ENCODE measurements at regions not wholly inside any gene's neighbourhood (a gene's known extent, or its start where the extent isn't known, plus 50 kb on each side); places are given as distances from the start of the nearest gene placed in this dataset.

DNA sequence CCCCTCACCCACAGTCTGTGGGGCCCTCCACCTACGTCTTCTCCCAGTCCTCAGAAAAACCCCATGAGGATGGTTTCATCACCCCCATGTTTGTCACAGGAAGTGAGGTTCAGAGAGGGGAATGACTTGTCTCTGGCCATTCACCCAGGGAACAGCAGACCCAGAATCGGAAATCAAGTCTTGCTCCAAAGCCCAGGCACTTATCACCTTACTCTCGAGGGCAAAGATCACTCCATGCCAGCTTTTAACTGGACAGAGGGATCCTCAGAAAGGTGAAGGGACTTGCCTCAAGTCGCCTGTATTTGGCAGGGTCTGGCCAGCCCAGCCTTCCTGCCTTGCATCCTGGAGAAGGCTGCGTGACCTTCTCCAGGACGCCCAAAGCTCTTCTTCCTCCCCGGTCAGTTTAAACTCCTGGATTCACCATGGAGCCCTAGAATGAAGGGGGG is 57.9 kb upstream of the SSBP3 start:
- TF ChIP-seq GATA1 (IDR thresholded peaks at IDR 0.05; ENCODE audit: low read depth, low read length) (no peak), POLR2A (IDR thresholded peaks at IDR 0.05; ENCODE audit: low read length) (no peak)
- DNase-seq, result no peak

DNA sequence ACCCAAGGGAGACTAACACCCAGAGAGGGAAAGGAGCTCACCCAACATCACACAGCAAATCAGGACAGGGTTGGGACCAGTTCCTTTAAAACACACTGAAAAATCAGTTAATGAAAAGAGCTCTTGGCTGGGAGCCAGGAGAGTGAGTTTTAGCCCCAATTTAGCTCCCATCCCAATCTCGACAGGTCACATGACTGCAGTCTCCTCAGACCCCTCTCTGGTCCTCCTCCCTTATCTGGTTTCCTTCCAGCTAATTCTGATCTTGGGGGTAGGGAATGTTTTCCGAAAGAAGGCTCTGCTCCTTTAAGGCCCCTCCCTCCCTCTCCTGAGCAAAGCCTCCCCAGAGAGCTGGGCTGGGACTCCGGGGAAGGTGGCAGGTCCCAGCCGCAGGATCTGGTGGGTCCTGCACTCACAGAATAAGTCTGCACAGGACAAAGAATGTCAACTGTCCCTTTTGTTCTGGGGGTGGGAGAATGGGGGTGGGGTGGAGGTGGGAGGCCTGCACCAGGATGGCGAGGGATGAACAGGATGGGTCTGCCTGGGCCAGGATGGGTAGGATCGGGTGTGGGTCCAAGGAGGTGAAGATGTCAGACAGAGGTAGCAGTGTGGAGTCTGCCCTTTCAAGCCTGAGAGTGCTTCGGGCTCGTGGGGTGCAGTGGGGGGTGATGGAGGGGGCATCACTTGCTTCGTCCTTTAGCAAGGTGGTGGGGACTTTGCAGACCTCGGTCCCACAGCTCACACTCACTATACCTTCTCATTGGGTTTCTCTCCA is 57.3 kb upstream of the SSBP3 start:
- TF ChIP-seq POLR2A (IDR thresholded peaks at IDR 0.05; ENCODE audit: low read length) (no peak), GATA1 (IDR thresholded peaks at IDR 0.05; ENCODE audit: low read depth, low read length) (no peak)
- no peak for DNase-seq

DNA sequence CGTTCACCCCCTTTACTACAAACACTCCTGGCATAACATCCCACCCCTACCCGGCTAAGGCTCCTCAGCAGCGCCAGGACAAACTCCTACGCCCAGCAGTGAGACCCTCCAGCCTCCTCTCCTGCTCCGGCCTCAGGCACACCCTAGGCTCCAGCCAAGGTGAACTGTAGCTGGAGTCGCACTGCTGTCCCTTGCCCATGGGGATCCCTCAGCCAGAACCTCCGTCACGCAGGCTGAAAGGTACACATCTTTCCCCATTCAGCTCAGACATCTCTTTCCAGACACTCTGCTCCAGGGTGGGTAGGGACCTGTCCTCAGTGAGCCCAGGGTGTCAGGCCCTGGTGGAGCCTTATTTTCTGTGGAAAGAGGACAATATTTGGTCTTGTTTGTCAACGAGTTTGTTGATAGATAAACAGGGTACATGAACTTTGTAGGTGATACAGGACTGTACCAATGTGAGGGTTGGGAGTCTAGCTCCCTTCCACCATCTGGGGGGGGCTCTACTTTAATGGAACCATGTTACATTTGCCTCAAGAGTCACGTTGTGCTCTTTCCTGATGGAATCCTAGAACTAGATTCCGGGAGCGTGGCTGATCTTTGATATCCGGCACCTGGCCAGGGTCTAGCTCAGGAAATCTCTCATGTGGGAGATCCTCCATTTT is 56.5 kb upstream of the SSBP3 start:
- TF ChIP-seq POLR2A (IDR thresholded peaks at IDR 0.05; ENCODE audit: low read length) (no peak), GATA1 (IDR thresholded peaks at IDR 0.05; ENCODE audit: low read depth, low read length) (no peak)

DNA sequence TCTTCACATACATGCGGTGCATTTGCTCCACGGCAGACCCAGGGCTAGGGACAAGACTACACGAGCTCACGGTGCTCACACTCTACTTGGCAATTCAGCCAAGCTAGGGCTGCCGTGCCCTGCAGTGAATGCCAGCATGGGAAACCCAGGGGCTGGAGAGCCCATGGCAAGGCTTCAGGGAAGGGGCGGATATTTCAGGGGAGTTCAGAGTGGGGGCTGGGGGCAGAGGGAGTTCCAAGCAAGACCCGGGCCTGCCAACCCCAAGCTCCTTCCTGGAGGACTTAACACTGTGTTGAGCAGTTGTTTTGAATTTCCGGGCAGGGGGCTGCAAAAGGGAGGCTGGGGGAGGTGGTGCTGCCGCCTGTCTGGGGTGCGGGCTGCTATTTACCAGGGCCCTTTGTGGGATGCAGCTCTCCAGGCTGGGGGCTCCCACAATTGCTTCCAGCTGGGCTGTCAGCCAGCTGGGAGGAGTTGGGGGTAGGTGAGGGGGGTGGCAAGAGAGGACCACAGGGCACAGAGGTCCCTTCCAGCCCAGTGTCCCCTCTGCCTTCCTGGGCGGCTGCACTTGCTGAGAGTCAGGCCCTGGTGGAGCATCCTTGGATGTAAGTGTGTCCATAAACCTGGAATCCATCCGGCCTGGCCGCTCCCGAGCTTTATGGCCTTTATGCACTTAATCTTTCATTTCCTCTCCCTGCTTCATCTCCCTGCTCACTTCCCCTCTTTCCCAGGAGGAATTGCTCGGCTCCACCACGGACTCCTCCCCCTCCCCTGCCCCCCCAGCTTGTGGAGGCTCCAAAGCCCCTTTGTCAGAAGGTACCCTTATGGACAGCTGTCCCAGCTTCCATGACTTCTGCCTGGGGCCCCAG is 55.8 kb upstream of the SSBP3 start:
- TF ChIP-seq POLR2A (IDR thresholded peaks at IDR 0.05; ENCODE audit: low read length) (no peak), GATA1 (IDR thresholded peaks at IDR 0.05; ENCODE audit: low read depth, low read length) (no peak)

More for the DNA sequence above, 56.5 kb upstream of the SSBP3 start:
- no peak for DNase-seq

DNA sequence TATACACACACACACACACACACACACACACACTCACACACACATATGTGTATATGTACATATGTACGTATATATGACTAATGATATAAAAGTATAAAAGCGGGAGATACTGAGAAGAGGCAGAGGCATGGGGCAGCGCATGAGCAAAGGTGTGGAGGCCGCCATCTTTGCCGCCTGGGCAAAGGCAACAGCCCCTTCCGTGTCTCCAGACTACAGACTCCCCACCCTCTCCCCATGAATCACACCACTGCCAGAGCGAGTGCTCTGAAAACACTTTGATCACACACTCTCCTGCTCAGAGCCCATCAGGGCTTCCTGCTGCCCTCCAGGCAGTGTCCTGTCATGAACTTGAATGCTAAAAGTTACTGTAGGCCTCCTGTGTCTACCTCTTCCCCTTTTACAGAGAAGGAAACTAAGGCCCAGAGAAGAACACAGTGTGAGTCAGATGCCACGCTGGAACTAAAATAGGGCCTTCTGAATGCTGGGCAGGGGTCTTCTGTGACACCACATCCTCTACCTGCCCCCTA is 54.7 kb upstream of the SSBP3 start:
- no peak for DNase-seq
- TF ChIP-seq POLR2A (IDR thresholded peaks at IDR 0.05; ENCODE audit: low read length), result no peak
- no peak for TF ChIP-seq GATA1 (IDR thresholded peaks at IDR 0.05; ENCODE audit: low read depth, low read length)

More for the DNA sequence above, 55.8 kb upstream of the SSBP3 start:
- no peak for DNase-seq

DNA sequence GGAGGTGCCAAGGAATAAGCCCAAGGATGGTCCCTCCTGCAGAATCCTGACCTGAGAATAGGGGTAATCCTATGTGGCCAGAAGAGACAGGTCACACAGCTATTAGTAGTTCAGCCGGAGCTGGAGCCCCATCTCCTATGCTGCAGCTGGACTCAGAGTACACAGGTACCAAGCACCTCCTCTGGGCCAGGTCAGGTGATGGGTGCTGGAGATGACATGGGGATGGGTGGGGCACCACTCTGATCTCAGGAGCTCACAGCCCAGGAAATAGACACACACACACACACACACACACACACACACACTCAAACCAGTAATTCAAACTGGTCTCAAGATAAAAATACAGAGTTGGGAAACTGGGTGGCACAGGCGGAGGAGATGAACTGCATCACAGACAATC is 54.2 kb upstream of the SSBP3 start:
- no peak for DNase-seq

DNA sequence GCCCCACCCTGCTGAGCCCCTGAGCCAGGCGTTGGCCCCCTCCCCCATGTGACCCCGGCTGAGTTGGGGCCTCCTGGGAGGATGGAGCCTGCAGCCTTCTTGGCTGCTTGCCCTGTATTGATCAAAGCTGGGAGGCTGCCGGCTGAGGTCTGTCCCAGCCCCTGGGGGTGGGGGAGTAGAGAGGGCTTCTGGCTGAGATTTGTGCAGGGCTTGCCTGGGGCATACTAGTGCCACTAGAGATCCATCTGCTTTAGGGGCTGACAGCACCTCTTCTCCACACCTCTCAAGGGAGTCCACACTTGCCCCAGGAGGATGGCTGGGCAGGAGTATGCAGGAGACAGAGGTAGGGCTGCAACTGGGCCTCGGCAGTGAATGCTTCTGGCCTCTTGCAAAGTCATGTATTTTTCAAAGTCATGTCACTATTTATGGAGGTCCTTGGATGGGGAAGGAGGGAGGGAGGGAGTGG is 53.6 kb upstream of the SSBP3 start:
- DNase-seq, result no peak
- TF ChIP-seq GATA1 (IDR thresholded peaks at IDR 0.05; ENCODE audit: low read depth, low read length) (no peak), POLR2A (IDR thresholded peaks at IDR 0.05; ENCODE audit: low read length) (no peak)

More for the DNA sequence above, 54.2 kb upstream of the SSBP3 start:
- TF ChIP-seq GATA1 (IDR thresholded peaks at IDR 0.05; ENCODE audit: low read depth, low read length), result no peak
- TF ChIP-seq POLR2A (IDR thresholded peaks at IDR 0.05; ENCODE audit: low read length), result no peak

DNA sequence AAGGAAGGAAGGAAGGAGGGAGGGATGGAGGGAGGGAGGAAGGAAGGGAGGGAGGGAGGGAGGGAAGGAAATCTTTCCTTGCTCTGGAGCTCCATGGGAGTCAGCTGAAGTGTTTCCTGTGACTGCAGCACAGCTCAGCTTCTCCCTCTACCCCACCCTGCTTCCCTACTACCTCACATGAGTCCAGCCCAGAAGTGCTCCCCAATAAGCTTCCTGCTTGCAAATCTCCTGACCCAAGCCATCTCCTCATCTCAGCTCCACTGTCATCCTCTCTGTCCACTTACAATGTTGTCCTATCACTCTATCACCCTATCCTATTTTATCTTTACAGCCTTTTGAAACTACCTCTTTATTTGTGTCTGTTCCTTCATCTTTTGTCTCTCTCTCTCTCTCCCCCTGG is 52.9 kb upstream of the SSBP3 start:
- TF ChIP-seq GATA1 (IDR thresholded peaks at IDR 0.05; ENCODE audit: low read depth, low read length) (no peak), POLR2A (IDR thresholded peaks at IDR 0.05; ENCODE audit: low read length) (no peak)

DNA sequence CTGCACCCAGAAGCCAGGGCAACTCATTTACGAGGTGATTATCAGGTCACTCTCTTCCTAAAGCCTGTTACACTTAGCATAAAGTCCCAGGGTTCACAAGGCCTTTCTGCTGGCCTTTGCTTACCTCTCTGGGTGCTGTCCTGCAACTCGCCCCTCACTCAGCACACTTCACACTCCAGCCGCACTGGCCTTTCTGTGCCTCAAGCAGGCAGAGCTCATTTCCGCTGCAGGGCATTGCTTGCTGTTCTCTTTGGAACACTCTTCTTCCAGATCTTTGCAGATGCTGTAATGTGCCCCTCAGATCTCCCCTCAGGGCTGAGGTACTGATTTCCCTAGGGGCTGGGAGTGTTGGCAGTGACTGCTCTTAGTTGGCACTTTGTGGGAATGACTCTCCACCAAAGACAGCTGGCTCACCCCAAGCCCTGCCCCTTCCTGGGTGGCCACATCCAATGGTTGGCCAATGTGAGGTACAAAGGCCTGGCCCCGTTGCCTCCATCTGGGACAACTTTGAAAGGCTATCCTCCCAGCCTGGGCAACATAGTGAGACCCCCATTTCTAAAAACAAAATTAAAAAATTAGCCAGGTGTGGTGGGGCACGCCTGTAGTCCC is 50.8 kb upstream of the SSBP3 start:
- TF ChIP-seq GATA1 (IDR thresholded peaks at IDR 0.05; ENCODE audit: low read depth, low read length), result no peak
- TF ChIP-seq POLR2A (IDR thresholded peaks at IDR 0.05; ENCODE audit: low read length), result no peak
- no peak for DNase-seq

More for the DNA sequence above, 52.9 kb upstream of the SSBP3 start:
- no peak for DNase-seq

DNA sequence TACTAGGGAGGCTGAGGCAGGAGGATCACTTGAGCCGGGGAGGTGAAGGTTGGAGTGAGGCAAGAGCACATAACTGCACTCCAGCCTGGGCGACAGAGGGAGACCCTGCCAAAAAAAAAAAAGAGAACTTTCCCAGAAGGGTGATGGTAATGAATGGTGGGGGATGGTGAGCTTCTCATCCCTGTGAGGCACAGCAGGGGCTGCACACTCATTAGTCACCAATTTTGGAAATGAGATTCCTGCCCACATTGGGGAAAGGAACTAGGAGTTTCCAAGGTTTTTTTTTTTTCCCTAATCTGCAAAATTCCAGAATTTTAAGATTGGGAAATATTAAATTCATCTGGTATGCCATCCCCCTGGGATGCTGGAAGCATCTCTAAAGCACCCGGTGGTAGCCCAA is 50.2 kb upstream of the SSBP3 start:
- DNase-seq, result no peak
- TF ChIP-seq POLR2A (IDR thresholded peaks at IDR 0.05; ENCODE audit: low read length) (no peak), GATA1 (IDR thresholded peaks at IDR 0.05; ENCODE audit: low read depth, low read length) (no peak)

Measured in erythroblast (primary cell).